Glutamatergic neuron (in vitro differentiated cells): ENCODE measurements at regions not wholly inside any gene's neighbourhood (a gene's known extent, or its start where the extent isn't known, plus 50 kb on each side); places are given as distances from the start of the nearest gene placed in this dataset.

Experiments
- DNase-seq: peaks from one replicate; pipeline ENCODE4 v3.0.0; 2022
- H3K27ac Mint-ChIP-seq: one replicate; pipeline ENCODE4 v1.8.0; 2020; ENCODE audit warnings: mild to moderate bottlenecking, mixed read lengths, inconsistent platforms; ENCODE audit not compliant: unreplicated experiment
- H3K27me3 Mint-ChIP-seq: one replicate; pipeline ENCODE4 v1.8.0; 2020; ENCODE audit warnings: mild to moderate bottlenecking, moderate library complexity, mixed read lengths, inconsistent platforms; ENCODE audit not compliant: unreplicated experiment
- H3K36me3 Mint-ChIP-seq: one replicate; pipeline ENCODE4 v1.8.0; 2020; ENCODE audit warnings: mild to moderate bottlenecking, mixed read lengths, inconsistent platforms; ENCODE audit not compliant: unreplicated experiment
- H3K4me1 Mint-ChIP-seq: one replicate; pipeline ENCODE4 v1.8.0; 2020; ENCODE audit warnings: mild to moderate bottlenecking, low read depth, mixed read lengths, inconsistent platforms; ENCODE audit not compliant: unreplicated experiment
- H3K4me3 Mint-ChIP-seq: one replicate; pipeline ENCODE4 v1.8.0; 2020; ENCODE audit warnings: mild to moderate bottlenecking, mixed read lengths, inconsistent platforms; ENCODE audit not compliant: unreplicated experiment
- H3K9me3 Mint-ChIP-seq: one replicate; pipeline ENCODE4 v1.8.0; 2020; ENCODE audit warnings: mild to moderate bottlenecking, moderate library complexity, mixed read lengths, inconsistent platforms; ENCODE audit not compliant: unreplicated experiment
- CTCF ChIP-seq: fragments of 200-600 bp; sonication (generic); IDR thresholded peaks from one replicate; pipeline ENCODE4 v1.5.0; 2021; ENCODE audit not compliant: partially characterized antibody, unreplicated experiment

- Mint-ChIP-seq H3K27me3 (peaks cover 8% of the 10 kb centered on the region), H3K4me1 (peaks cover 37% of the 10 kb centered on the region), H3K36me3 (no peaks in the 10 kb centered on the region), H3K9me3 (peaks cover 15% of the 10 kb centered on the region), H3K27ac (peak overlapping the region; percentile 14), H3K4me3 (no peak overlapping the region)
- DNase-seq, result peak; percentile 84
- TF ChIP-seq CTCF, result peak; percentile 86
These were observed 133.4 kb downstream of the SLC1A3 start for GRCh38 chr5:36739751-36740221.

- no peak for DNase-seq
- Mint-ChIP-seq H3K9me3 (peaks cover 15% of the 10 kb centered on the region), H3K4me3 (peak overlapping the region; percentile 52), H3K36me3 (no peaks in the 10 kb centered on the region), H3K27me3 (peaks cover 8% of the 10 kb centered on the region), H3K27ac (peak overlapping the region; percentile 14), H3K4me1 (peaks cover 42% of the 10 kb centered on the region)
- no peak for TF ChIP-seq CTCF
These were observed 134.0 kb downstream of the SLC1A3 start for GRCh38 chr5:36740259-36740898.

- TF ChIP-seq CTCF, result no peak
- no peak for DNase-seq
- H3K27ac Mint-ChIP-seq, result peak overlapping the region; percentile 14
- no peaks in the 10 kb centered on the region for H3K36me3 Mint-ChIP-seq
- H3K27me3 Mint-ChIP-seq, result peaks cover 8% of the 10 kb centered on the region
- peak overlapping the region; percentile 64 for H3K4me3 Mint-ChIP-seq
- peaks cover 15% of the 10 kb centered on the region for H3K9me3 Mint-ChIP-seq
- peaks cover 41% of the 10 kb centered on the region for H3K4me1 Mint-ChIP-seq
These were observed 134.7 kb downstream of the SLC1A3 start for GRCh38 chr5:36741128-36741527.

GRCh38 chr5:36743891-36744772 lies 132.4 kb upstream of the NIPBL start:
- Mint-ChIP-seq H3K36me3 (no peaks in the 10 kb centered on the region), H3K27me3 (peaks cover 8% of the 10 kb centered on the region), H3K9me3 (peaks cover 15% of the 10 kb centered on the region), H3K4me1 (peaks cover 32% of the 10 kb centered on the region), H3K4me3 (peak overlapping the region; percentile 85), H3K27ac (no peak overlapping the region)
- TF ChIP-seq CTCF, result no peak
- no peak for DNase-seq
